ENCODE measurements at regions not wholly inside any gene's neighbourhood (a gene's known extent, or its start where the extent isn't known, plus 50 kb on each side); places are given as distances from the start of the nearest gene placed in this dataset.

GRCh38 chr2:111716905-111717775 is 166.9 kb downstream of the ANAPC1 start:
- no peak for TF ChIP-seq TCF4 (CRISPR knock-in tag; IDR thresholded peaks at IDR 0.05; ENCODE audit: borderline replicate concordance)
- TF ChIP-seq CSDC2 (CRISPR knock-in tag; IDR thresholded peaks at IDR 0.05): no peak
- no peak for TF ChIP-seq BACH2 (CRISPR knock-in tag; IDR thresholded peaks at IDR 0.05; ENCODE audit: borderline replicate concordance)
- no peak for TF ChIP-seq PATZ1 (CRISPR knock-in tag; IDR thresholded peaks at IDR 0.05; ENCODE audit: borderline replicate concordance)
- no peak for TF ChIP-seq ZC3H10 (CRISPR knock-in tag; IDR thresholded peaks at IDR 0.05)
- no peak for TF ChIP-seq CSRNP3 (CRISPR knock-in tag; IDR thresholded peaks at IDR 0.05)
- ATAC-seq: no peak; the same call in 2 of the 3 replicates

All from SK-N-SH treated with all-trans-retinoic acid at 6 μM for 48 hours (cell line).